Liver (tissue), 3 donors: ENCODE measurements at regions not wholly inside any gene's neighbourhood (a gene's known extent, or its start where the extent isn't known, plus 50 kb on each side); places are given as distances from the start of the nearest gene placed in this dataset.

Source experiments
- HNF4A ChIP-seq, 2 donors: conservative IDR thresholded peaks; 2 replicates each; pipeline ENCODE4 v1.6.1; 2016; ENCODE audit warnings: antibody characterized with exemption in 2 of 2, mild to moderate bottlenecking in 2 of 2
- JUND ChIP-seq, 2 donors: IDR thresholded peaks; 2 replicates each; pipeline ENCODE4 v1.6.1; 2016; ENCODE audit warnings: antibody characterized with exemption in 2 of 2
- RAD21 ChIP-seq, 2 donors: IDR thresholded peaks; 2 replicates each; pipeline ENCODE4 v1.6.1; 2016; ENCODE audit warnings: antibody characterized with exemption in 2 of 2, mild to moderate bottlenecking in 2 of 2
- SP1 ChIP-seq: IDR thresholded peaks from 2 replicates; pipeline ENCODE4 v1.6.1; 2018; ENCODE audit warnings: antibody characterized with exemption, mild to moderate bottlenecking
- TAF1 ChIP-seq: conservative IDR thresholded peaks from 2 replicates; pipeline ENCODE4 v1.6.1; 2016; ENCODE audit warnings: antibody characterized with exemption, mild to moderate bottlenecking
- YY1 ChIP-seq: IDR thresholded peaks from 2 replicates; pipeline ENCODE4 v1.6.1; 2016; ENCODE audit warnings: antibody characterized with exemption, mild to moderate bottlenecking
- TF ChIP-seq, protein P1 (sequence below): fragments of 150-350 bp; IDR thresholded peaks from 2 replicates; pipeline ENCODE4 v1.5.1; 2017; ENCODE audit warnings: improper control_type of control experiment, low read depth, low read length; ENCODE audit not compliant: missing input control
- TF ChIP-seq, protein P2 (sequence below): IDR thresholded peaks from 2 replicates; pipeline ENCODE4 v1.6.1; 2016; ENCODE audit warnings: antibody characterized with exemption, mild to moderate bottlenecking
- TF ChIP-seq, protein P3 (sequence below): IDR thresholded peaks from 2 replicates; pipeline ENCODE4 v1.6.1; 2016; ENCODE audit warnings: antibody characterized with exemption
- donor health status: healthy.
- donor health status: healthy.

DNA sequence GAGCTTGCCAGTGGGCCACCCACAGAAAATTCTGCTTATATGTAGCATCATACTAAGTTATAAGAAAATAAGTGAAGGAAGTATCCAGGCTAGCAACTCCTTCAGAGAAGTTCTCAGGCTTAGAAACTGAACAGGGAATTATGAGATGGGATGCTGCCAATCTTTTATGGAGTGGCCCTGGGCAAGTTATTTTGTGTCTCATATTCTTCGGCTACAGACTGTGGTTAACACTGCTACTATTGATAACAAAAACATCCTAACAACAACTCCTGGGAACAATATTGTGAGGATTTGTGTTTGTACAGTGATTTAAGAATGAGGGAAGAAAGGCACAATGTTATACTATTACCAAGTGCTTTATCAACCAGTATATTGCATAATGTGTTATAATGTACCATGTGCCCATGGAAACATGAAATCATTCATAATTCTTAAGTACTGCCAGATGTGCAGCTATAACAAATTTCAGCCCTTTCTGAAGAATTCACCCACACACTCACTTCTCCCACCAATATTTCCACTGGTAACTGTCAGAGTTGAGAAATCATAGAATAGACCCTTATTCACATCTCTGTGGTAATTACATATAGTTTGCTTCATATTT, 113.3 kb upstream of the SOX5 start:
- TF ChIP-seq JUND (IDR thresholded peaks at IDR 0.05): no peak
- no peak for TF ChIP-seq RAD21 (IDR thresholded peaks at IDR 0.05)
- TF ChIP-seq, protein P1, sequence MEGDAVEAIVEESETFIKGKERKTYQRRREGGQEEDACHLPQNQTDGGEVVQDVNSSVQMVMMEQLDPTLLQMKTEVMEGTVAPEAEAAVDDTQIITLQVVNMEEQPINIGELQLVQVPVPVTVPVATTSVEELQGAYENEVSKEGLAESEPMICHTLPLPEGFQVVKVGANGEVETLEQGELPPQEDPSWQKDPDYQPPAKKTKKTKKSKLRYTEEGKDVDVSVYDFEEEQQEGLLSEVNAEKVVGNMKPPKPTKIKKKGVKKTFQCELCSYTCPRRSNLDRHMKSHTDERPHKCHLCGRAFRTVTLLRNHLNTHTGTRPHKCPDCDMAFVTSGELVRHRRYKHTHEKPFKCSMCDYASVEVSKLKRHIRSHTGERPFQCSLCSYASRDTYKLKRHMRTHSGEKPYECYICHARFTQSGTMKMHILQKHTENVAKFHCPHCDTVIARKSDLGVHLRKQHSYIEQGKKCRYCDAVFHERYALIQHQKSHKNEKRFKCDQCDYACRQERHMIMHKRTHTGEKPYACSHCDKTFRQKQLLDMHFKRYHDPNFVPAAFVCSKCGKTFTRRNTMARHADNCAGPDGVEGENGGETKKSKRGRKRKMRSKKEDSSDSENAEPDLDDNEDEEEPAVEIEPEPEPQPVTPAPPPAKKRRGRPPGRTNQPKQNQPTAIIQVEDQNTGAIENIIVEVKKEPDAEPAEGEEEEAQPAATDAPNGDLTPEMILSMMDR: no peak
- no peak for TF ChIP-seq TAF1
- TF ChIP-seq, protein P2, sequence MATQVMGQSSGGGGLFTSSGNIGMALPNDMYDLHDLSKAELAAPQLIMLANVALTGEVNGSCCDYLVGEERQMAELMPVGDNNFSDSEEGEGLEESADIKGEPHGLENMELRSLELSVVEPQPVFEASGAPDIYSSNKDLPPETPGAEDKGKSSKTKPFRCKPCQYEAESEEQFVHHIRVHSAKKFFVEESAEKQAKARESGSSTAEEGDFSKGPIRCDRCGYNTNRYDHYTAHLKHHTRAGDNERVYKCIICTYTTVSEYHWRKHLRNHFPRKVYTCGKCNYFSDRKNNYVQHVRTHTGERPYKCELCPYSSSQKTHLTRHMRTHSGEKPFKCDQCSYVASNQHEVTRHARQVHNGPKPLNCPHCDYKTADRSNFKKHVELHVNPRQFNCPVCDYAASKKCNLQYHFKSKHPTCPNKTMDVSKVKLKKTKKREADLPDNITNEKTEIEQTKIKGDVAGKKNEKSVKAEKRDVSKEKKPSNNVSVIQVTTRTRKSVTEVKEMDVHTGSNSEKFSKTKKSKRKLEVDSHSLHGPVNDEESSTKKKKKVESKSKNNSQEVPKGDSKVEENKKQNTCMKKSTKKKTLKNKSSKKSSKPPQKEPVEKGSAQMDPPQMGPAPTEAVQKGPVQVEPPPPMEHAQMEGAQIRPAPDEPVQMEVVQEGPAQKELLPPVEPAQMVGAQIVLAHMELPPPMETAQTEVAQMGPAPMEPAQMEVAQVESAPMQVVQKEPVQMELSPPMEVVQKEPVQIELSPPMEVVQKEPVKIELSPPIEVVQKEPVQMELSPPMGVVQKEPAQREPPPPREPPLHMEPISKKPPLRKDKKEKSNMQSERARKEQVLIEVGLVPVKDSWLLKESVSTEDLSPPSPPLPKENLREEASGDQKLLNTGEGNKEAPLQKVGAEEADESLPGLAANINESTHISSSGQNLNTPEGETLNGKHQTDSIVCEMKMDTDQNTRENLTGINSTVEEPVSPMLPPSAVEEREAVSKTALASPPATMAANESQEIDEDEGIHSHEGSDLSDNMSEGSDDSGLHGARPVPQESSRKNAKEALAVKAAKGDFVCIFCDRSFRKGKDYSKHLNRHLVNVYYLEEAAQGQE: no peak
- no peak for TF ChIP-seq YY1
- TF ChIP-seq, protein P3, sequence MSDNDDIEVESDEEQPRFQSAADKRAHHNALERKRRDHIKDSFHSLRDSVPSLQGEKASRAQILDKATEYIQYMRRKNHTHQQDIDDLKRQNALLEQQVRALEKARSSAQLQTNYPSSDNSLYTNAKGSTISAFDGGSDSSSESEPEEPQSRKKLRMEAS: no peak
- TF ChIP-seq SP1: no peak
- TF ChIP-seq HNF4A (conservative IDR thresholded peaks at IDR 0.05): no peak
